Adrenal gland (tissue), 9 donors: ENCODE measurements at regions not wholly inside any gene's neighbourhood (a gene's known extent, or its start where the extent isn't known, plus 50 kb on each side); places are given as distances from the start of the nearest gene placed in this dataset.
A peak's percentile ranks its signal among the peaks of the same experiment; 100 is the strongest.
"Not testable (repeated sequence)": the region's sequence is repeated elsewhere in the genome, so short reads cannot be mapped to it uniquely, and the experiment has no call there.

Source experiments
- DNase-seq, 7 donors: peaks; one replicate each; pipeline ENCODE4 v3.0.0-alpha.2; 2019 to 2020
- H3K27ac ChIP-seq, 5 donors: fragments of 200-600 bp; sonication (generic) in 4 of 5; 1 replicate in 3 of 5; 2 replicates in 2 of 5; pipeline versions ENCODE4 v1.5.1 to v1.8.0; 2016 to 2020; ENCODE audit warnings: mild to moderate bottlenecking in 1 of 5
- H3K27me3 ChIP-seq: fragments of 200-600 bp; 2 replicates; pipeline ENCODE4 v1.8.0; 2021
- H3K36me3 ChIP-seq, 2 donors: fragments of 200-600 bp; replicated peaks in 1 of 2; 1 replicate in 1 of 2; 2 replicates in 1 of 2; pipeline versions ENCODE4 v1.5.1 to v1.8.0; 2018 to 2022
- H3K4me1 ChIP-seq, 2 donors: fragments of 200-600 bp; replicated peaks in 1 of 2; 1 replicate in 1 of 2; 2 replicates in 1 of 2; pipeline versions ENCODE4 v1.5.1 to v1.8.0; 2018 to 2021
- H3K4me3 ChIP-seq, 4 donors: fragments of 200-600 bp; sonication (generic) in 3 of 4; one replicate each; pipeline ENCODE4 v1.5.1; 2016 to 2018
- H3K9me3 ChIP-seq, 3 donors: fragments of 200-600 bp; sonication (generic) in 1 of 3; replicated peaks in 1 of 3; 1 replicate in 2 of 3; 2 replicates in 1 of 3; pipeline versions ENCODE4 v1.5.1 to v1.8.0; 2016 to 2021
- CTCF ChIP-seq, 6 experiments: fragments of 450-650 bp in 4 of 6; fragments of 200-600 bp in 2 of 6; sonication (generic) in 1 of 6; IDR thresholded peaks; 1 replicate in 5 of 6; 2 replicates in 1 of 6; pipeline versions ENCODE4 v1.5.1 to v1.8.0; 2016 to 2021; ENCODE audit warnings: antibody characterized with exemption in 6 of 6, mild to moderate bottlenecking in 2 of 6, moderate library complexity in 1 of 6
- POLR2A ChIP-seq, 2 donors: fragments of 450-650 bp; IDR thresholded peaks; one replicate each; pipeline ENCODE4 v1.6.1; 2017; ENCODE audit warnings: antibody characterized with exemption in 2 of 2, mild to moderate bottlenecking in 2 of 2, moderate library complexity in 1 of 2
- WGBS, 4 donors: extraction: QIAGEN DNeasy Blood & Tissue Kit in 2 of 4; methylation state at CpG; one replicate each; pipeline versions ENCODE4 v1.1.5 to v1.1.7; 2013 to 2017; 5-methylcytosine and 5-hydroxymethylcytosine counted together
- intact Hi-C, 2 donors: fragments of 100-400 bp; cut with DNase I; formaldehyde crosslinking; loops; one replicate each; pipeline versions ENCODE4 v1.14.1 to v1.15.0; 2022 to 2023
- donor health status: healthy with polysubstance abuse.
- donor health status: Bipolar disorder and iron deficiency.
- donor health status: DM: yes; HTN: yes; CAD: no.
- donor health status: DM: no; HTN: no; CAD: no.
- donor health status: DM: no; HTN: no; CAD: no.

- Histone ChIP-seq H3K27ac (no peak overlapping the region), H3K4me3 (no peak overlapping the region), H3K27me3 (peaks cover 12% of the 10 kb centered on the region), H3K36me3 (no peaks in the 10 kb centered on the region), H3K9me3 (no peaks in the 10 kb centered on the region), H3K4me1 (no peaks in the 10 kb centered on the region)
- WGBS, 4 donors = 77 to 86% (median 79%) methylated on average over 2 of the region's 2 CpGs
- DNase-seq = no peak
- intact Hi-C loops = no loop called here
- TF ChIP-seq POLR2A (IDR thresholded peaks at IDR 0.05) (no peak), CTCF (IDR thresholded peaks at IDR 0.05) (no peak)
Measured at GRCh38 chrX:45566456-45566855, 365.8 kb upstream of the DIPK2B start.

DNA sequence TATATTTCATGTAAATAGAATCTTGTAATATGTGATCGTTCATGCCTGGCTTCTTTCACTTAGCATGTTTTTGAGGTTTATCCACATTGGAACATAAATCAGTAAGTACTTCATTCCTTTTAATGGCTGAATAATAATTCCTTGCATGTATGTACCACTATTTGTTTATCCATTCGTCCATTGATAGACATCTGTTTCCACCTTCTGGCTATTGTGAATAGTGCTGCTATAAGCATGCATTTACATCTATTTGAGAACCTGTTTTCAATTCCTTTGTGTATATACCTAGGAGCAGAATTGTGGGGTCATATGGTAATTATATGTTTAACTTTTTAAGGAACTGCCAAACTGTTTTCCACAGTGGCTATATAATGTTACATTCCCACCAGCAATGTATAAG, 356.7 kb upstream of the DIPK2B start:
- H3K4me3 ChIP-seq = no peak overlapping the region
- WGBS, 4 donors = 16 to 45% (median 29%) methylated on average over 2 of the region's 2 CpGs

DNA sequence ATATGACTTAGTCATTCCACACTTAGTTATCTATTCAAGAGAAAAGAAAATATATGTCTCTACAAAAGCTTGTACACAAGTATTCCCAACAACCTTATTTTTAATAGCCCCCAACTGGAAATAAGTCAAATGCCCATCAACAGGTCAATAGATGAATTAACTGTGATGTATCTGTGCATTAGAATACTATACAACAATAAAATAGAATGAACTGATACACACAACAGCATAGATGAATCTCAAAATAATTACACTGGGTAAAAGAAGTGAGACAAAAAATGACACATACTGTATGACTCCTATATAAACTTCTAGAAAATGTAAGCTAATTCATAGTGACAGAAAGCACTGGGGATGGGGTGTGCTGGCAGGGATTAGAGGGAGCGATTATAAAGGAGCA, 354.1 kb upstream of the DIPK2B start:
- intact Hi-C loops = no loop called here
- WGBS, 4 donors = 64 to 88% (median 77%) methylated on average over 1 of the region's 1 CpG
- no peaks in the 10 kb centered on the region for H3K27me3 ChIP-seq

More for the DNA sequence above, 356.7 kb upstream of the DIPK2B start:
- H3K4me1 ChIP-seq = no peaks in the 10 kb centered on the region
- H3K36me3 ChIP-seq = no peaks in the 10 kb centered on the region
- no peaks in the 10 kb centered on the region for H3K9me3 ChIP-seq
- no peak for TF ChIP-seq POLR2A (IDR thresholded peaks at IDR 0.05)
- TF ChIP-seq CTCF (IDR thresholded peaks at IDR 0.05) = peak in 5 of 6 experiments; percentile 12 to 35 (median 27)
- H3K27me3 ChIP-seq = peaks cover 6% of the 10 kb centered on the region
- intact Hi-C loops = no loop called here
- no peak overlapping the region for H3K27ac ChIP-seq
- DNase-seq = no peak

DNA sequence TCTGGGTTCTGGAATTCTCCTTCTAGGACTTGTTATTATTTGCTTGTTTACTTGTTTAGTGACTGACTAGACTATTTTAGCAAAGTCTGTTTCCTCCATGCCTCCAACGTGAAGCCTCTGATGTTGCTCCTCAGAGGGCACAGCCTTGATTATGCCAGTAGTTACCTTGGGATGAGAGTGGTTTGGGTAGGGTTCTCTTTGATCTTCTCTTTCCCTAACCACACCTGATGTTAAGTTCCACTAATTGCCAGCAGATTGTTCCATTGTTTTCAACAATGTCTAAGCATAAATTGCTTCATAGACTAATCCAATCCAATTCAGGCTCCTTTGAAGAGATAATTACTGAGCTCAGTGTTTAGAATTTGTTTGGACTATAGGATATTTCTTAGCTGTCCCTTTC, 352.7 kb upstream of the DIPK2B start:
- DNase-seq = no peak
- 34 to 56% (median 39%) methylated on average over 1 of the region's 1 CpG for WGBS, 4 donors
- intact Hi-C loops = no loop called here

More for the DNA sequence above, 354.1 kb upstream of the DIPK2B start:
- TF ChIP-seq POLR2A (IDR thresholded peaks at IDR 0.05) = no peak
- no peak for TF ChIP-seq CTCF (IDR thresholded peaks at IDR 0.05)
- no peak for DNase-seq
- Histone ChIP-seq H3K9me3 (no peaks in the 10 kb centered on the region), H3K36me3 (no peaks in the 10 kb centered on the region), H3K4me1 (no peaks in the 10 kb centered on the region), H3K27ac (no peak overlapping the region), H3K4me3 (no peak overlapping the region)

DNA sequence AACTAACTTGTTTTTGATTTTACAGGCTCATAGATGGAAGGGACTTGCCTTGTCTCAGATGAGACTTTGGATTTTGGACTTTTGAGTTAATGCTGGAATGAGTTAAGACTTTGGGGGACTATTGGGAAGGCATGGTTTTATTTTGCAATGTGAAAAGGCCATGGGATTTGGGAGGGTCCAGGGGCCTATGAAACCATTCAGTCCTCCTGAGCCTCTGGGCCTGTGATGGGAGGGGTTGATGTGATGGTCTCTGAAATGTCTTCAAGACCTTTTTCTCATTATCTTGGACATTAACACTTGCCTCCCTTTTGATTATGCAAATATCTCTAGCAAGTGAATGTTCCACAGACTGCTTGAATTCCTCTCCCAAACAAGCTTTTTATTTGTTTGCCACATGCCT, 346.0 kb upstream of the DIPK2B start:
- H3K36me3 ChIP-seq, H3K4me3 ChIP-seq, intact Hi-C loops, H3K9me3 ChIP-seq, H3K27ac ChIP-seq, H3K4me1 ChIP-seq, DNase-seq: not testable (repeated sequence)
- H3K27me3 ChIP-seq = peaks cover 16% of the 10 kb centered on the region

More for the DNA sequence above, 352.7 kb upstream of the DIPK2B start:
- Histone ChIP-seq H3K4me1 (no peaks in the 10 kb centered on the region), H3K9me3 (no peaks in the 10 kb centered on the region), H3K27me3 (no peaks in the 10 kb centered on the region), H3K27ac (no peak overlapping the region), H3K36me3 (no peaks in the 10 kb centered on the region), H3K4me3 (no peak overlapping the region)
- no peak for TF ChIP-seq POLR2A (IDR thresholded peaks at IDR 0.05)
- TF ChIP-seq CTCF (IDR thresholded peaks at IDR 0.05) = no peak
